Loucy (cell line): ENCODE measurements at regions not wholly inside any gene's neighbourhood (a gene's known extent, or its start where the extent isn't known, plus 50 kb on each side); places are given as distances from the start of the nearest gene placed in this dataset.

Experiments
- H2AFZ ChIP-seq: fragments of 200-600 bp; sonication (generic); 2 replicates; pipeline ENCODE4 v1.6.0; 2016; ENCODE audit warnings: antibody characterized with exemption, mild to moderate bottlenecking, low read length, moderate library complexity
- H3F3A ChIP-seq: fragments of 200-600 bp; 2 replicates; pipeline ENCODE4 v1.6.0; 2016; ENCODE audit warnings: antibody characterized with exemption, low read depth, mild to moderate bottlenecking
- H3K27me3 ChIP-seq: fragments of 200-600 bp; sonication (generic); 2 replicates; pipeline ENCODE4 v1.6.1; 2014; ENCODE audit warnings: low read length, mild to moderate bottlenecking; ENCODE audit not compliant: insufficient read depth, poor library complexity, severe bottlenecking
- H3K36me3 ChIP-seq: fragments of 200-600 bp; sonication (generic); 2 replicates; pipeline ENCODE4 v1.6.1; 2016; ENCODE audit warnings: low read length; ENCODE audit not compliant: insufficient read depth
- H3K4me1 ChIP-seq: fragments of 200-600 bp; sonication (generic); 2 replicates; pipeline ENCODE4 v1.5.1; 2014; ENCODE audit warnings: low read length, mild to moderate bottlenecking; ENCODE audit not compliant: insufficient read depth, poor library complexity, severe bottlenecking
- H3K4me2 ChIP-seq: fragments of 200-600 bp; sonication (generic); 2 replicates; pipeline ENCODE4 v1.6.0; 2014; ENCODE audit warnings: antibody characterized with exemption, low read length, low read depth, mild to moderate bottlenecking; ENCODE audit not compliant: poor library complexity, severe bottlenecking
- H3K4me3 ChIP-seq: fragments of 200-600 bp; sonication (generic); 2 replicates; pipeline ENCODE4 v1.5.1; 2014; ENCODE audit warnings: low read length, mild to moderate bottlenecking, mixed read lengths; ENCODE audit not compliant: poor library complexity, severe bottlenecking
- H3K79me2 ChIP-seq: fragments of 200-600 bp; sonication (generic); 2 replicates; pipeline ENCODE4 v1.6.1; 2014; ENCODE audit warnings: low read length; ENCODE audit not compliant: insufficient read depth
- H3K9ac ChIP-seq: fragments of 200-600 bp; sonication (generic); 2 replicates; pipeline ENCODE4 v1.6.0; 2014; ENCODE audit warnings: mild to moderate bottlenecking, low read depth, low read length, moderate library complexity; ENCODE audit not compliant: poor library complexity, severe bottlenecking
- H3K9me2 ChIP-seq: fragments of 200-600 bp; sonication (generic); replicated peaks from 2 replicates; pipeline ENCODE4 v1.6.1; 2016; ENCODE audit warnings: low read depth, low read length, mixed read lengths
- H3K9me3 ChIP-seq: fragments of 200-600 bp; sonication (generic); 2 replicates; pipeline ENCODE4 v1.6.1; 2014; ENCODE audit warnings: mild to moderate bottlenecking, antibody characterized with exemption, low read length, low read depth; ENCODE audit not compliant: insufficient read depth
- H4K20me1 ChIP-seq: fragments of 200-600 bp; sonication (generic); 2 replicates; pipeline ENCODE4 v1.6.0; 2014; ENCODE audit warnings: antibody characterized with exemption, low read length, mild to moderate bottlenecking; ENCODE audit not compliant: insufficient read depth, poor library complexity, severe bottlenecking
- EZH2phosphoT487 ChIP-seq: fragments of 200-600 bp; IDR thresholded peaks from 2 replicates; pipeline ENCODE4 v1.6.1; 2018; ENCODE audit warnings: antibody characterized with exemption, mild to moderate bottlenecking, moderate library complexity, borderline replicate concordance
- TF ChIP-seq, protein P1 (sequence below): fragments of 200-600 bp; sonication (generic); conservative IDR thresholded peaks from 2 replicates; pipeline ENCODE4 v1.5.1; 2014; ENCODE audit warnings: mild to moderate bottlenecking, antibody characterized with exemption, low read length

DNA sequence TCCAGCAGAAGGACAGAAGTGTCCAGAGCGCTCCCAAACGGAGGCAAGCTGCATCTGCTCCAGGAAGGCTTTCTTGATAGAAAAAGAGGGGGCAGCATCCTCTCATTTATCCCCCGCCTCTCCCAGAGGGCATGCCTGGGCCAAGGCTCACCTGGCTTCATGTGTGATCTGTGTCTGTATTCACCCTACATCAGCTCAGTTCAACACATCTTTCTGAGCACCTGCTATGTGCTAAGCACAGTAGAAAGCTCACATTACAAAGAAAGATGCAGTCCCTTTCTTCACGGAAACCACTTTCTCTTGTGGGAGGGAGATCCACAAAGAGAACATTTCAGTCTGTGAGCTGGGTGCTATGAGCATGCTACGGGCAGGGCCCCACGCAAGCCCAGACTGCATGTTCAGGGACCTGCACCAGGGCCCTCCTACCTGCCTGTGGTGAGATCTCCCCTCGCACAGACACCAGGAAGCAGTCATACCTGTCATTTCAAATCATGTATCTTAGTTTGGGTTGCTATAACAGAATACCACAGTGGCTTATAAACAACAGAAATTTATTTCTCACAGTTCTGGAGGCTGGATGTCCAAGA, 90.7 kb downstream of the PDCL3 start:
- Histone ChIP-seq H3K9me2 (no peaks in the 10 kb centered on the region), H3K4me2 (no peak overlapping the region), H3K9ac (no peak overlapping the region), H2AFZ (no peak overlapping the region), H3K9me3 (no peaks in the 10 kb centered on the region), H3K79me2 (no peaks in the 10 kb centered on the region), H3K27me3 (no peaks in the 10 kb centered on the region), H3K4me1 (no peaks in the 10 kb centered on the region), H3F3A (no peaks in the 10 kb centered on the region), H3K4me3 (no peak overlapping the region), H3K36me3 (no peaks in the 10 kb centered on the region), H4K20me1 (no peaks in the 10 kb centered on the region)
- TF ChIP-seq EZH2phosphoT487 = no peak
- TF ChIP-seq, protein P1, sequence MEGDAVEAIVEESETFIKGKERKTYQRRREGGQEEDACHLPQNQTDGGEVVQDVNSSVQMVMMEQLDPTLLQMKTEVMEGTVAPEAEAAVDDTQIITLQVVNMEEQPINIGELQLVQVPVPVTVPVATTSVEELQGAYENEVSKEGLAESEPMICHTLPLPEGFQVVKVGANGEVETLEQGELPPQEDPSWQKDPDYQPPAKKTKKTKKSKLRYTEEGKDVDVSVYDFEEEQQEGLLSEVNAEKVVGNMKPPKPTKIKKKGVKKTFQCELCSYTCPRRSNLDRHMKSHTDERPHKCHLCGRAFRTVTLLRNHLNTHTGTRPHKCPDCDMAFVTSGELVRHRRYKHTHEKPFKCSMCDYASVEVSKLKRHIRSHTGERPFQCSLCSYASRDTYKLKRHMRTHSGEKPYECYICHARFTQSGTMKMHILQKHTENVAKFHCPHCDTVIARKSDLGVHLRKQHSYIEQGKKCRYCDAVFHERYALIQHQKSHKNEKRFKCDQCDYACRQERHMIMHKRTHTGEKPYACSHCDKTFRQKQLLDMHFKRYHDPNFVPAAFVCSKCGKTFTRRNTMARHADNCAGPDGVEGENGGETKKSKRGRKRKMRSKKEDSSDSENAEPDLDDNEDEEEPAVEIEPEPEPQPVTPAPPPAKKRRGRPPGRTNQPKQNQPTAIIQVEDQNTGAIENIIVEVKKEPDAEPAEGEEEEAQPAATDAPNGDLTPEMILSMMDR = no peak

DNA sequence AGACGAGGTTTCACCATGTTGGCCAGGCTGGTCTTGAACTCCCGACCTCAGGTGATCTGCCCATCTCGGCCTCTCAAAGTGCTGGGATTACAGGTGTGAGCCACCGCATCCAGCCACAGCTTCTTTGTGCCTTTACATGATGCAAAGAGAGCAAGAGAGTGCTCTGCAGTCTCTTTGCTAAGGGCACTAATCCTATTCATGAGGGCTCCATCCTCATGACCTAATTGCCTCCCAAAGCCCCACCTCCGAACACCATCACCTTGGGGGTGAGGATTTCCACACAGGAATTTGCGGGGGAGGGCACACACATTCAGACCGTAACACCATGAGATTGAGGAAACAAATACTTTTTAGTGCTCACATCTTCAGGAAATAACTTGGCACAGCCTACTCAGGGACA, 91.8 kb downstream of the PDCL3 start:
- H3K4me2 ChIP-seq = no peak overlapping the region
- H3K4me3 ChIP-seq = no peak overlapping the region
- H3K79me2 ChIP-seq = no peaks in the 10 kb centered on the region
- no peaks in the 10 kb centered on the region for H3K9me3 ChIP-seq
- H4K20me1 ChIP-seq = no peaks in the 10 kb centered on the region
- TF ChIP-seq, protein P1 = no peak
- TF ChIP-seq EZH2phosphoT487 = no peak
- no peak overlapping the region for H3K9ac ChIP-seq
- no peaks in the 10 kb centered on the region for H3K4me1 ChIP-seq
- H2AFZ ChIP-seq = no peak overlapping the region
- no peaks in the 10 kb centered on the region for H3F3A ChIP-seq
- no peaks in the 10 kb centered on the region for H3K36me3 ChIP-seq
- H3K9me2 ChIP-seq = no peaks in the 10 kb centered on the region
- no peaks in the 10 kb centered on the region for H3K27me3 ChIP-seq

DNA sequence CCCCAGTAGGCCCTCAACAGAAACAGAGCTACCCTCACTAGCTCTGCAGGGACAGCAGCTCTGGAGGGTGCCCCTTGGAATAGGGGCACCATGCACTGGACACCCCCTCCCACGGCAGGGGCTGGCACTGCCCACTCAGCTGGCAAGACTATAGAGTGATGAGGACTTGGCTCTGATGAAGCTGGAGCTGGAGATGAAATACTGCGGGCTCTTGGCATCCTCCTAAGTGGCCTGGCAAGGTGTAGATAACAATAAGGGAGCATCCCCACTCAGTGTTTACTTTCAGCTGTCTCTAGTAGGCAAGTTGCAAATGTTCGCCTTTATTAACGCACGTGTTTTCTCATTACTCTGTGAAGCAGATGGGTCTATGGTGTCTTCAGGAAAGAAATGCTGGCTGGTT, 92.7 kb downstream of the PDCL3 start:
- Histone ChIP-seq H3K36me3 (no peaks in the 10 kb centered on the region), H3K4me2 (no peak overlapping the region)
- TF ChIP-seq, protein P1 = no peak
- TF ChIP-seq EZH2phosphoT487 = no peak

More for the DNA sequence above, 92.7 kb downstream of the PDCL3 start:
- H3K79me2 ChIP-seq = no peaks in the 10 kb centered on the region
- no peak overlapping the region for H3K9ac ChIP-seq
- no peak overlapping the region for H3K4me3 ChIP-seq
- H4K20me1 ChIP-seq = no peaks in the 10 kb centered on the region
- no peak overlapping the region for H2AFZ ChIP-seq
- no peaks in the 10 kb centered on the region for H3K9me2 ChIP-seq
- no peaks in the 10 kb centered on the region for H3F3A ChIP-seq
- no peaks in the 10 kb centered on the region for H3K9me3 ChIP-seq
- no peaks in the 10 kb centered on the region for H3K27me3 ChIP-seq
- H3K4me1 ChIP-seq = no peaks in the 10 kb centered on the region
